Karpas-422 (cell line): ENCODE measurements at regions not wholly inside any gene's neighbourhood (a gene's known extent, or its start where the extent isn't known, plus 50 kb on each side); places are given as distances from the start of the nearest gene placed in this dataset.
"Not testable (repeated sequence)": the region's sequence is repeated elsewhere in the genome, so short reads cannot be mapped to it uniquely, and the experiment has no call there.

Experiments
- DNase-seq: peaks from one replicate; pipeline ENCODE4 v3.0.0-alpha.2; 2015
- H2AFZ ChIP-seq: fragments of 200-600 bp; sonication (generic); 2 replicates; pipeline ENCODE4 v1.6.1; 2014; ENCODE audit warnings: antibody characterized with exemption, low read length, mixed read lengths
- H3K27ac ChIP-seq: fragments of 200-600 bp; sonication (generic); 2 replicates; pipeline ENCODE4 v1.5.1; 2014; ENCODE audit warnings: mild to moderate bottlenecking, low read length, moderate library complexity
- H3K27me3 ChIP-seq: fragments of 200-600 bp; sonication (generic); 2 replicates; pipeline ENCODE4 v1.6.1; 2014; ENCODE audit warnings: low read length, mixed read lengths
- H3K36me3 ChIP-seq: fragments of 200-600 bp; sonication (generic); 2 replicates; pipeline ENCODE4 v1.6.1; 2014; ENCODE audit warnings: low read length, mixed read lengths; ENCODE audit not compliant: insufficient read depth
- H3K4me1 ChIP-seq: fragments of 200-600 bp; sonication (generic); 2 replicates; pipeline ENCODE4 v1.6.1; 2014; ENCODE audit warnings: mild to moderate bottlenecking, low read length, mixed read lengths
- H3K4me2 ChIP-seq: fragments of 200-600 bp; sonication (generic); 2 replicates; pipeline ENCODE4 v1.6.1; 2014; ENCODE audit warnings: low read length, low read depth, mild to moderate bottlenecking; ENCODE audit not compliant: poor library complexity, severe bottlenecking
- H3K4me3 ChIP-seq: fragments of 200-600 bp; sonication (generic); 2 replicates; pipeline ENCODE4 v1.5.1; 2014; ENCODE audit warnings: mild to moderate bottlenecking, antibody characterized with exemption, low read length, mixed read lengths
- H3K79me2 ChIP-seq: fragments of 200-600 bp; sonication (generic); 2 replicates; pipeline ENCODE4 v1.6.1; 2014; ENCODE audit warnings: mild to moderate bottlenecking, low read length, mixed read lengths
- H3K9ac ChIP-seq: fragments of 200-600 bp; sonication (generic); 2 replicates; pipeline ENCODE4 v1.6.0; 2014; ENCODE audit warnings: low read length
- H3K9me2 ChIP-seq: fragments of 200-600 bp; sonication (generic), shearing (Covaris generic); replicated peaks from 2 replicates; pipeline ENCODE4 v1.6.0; 2014; ENCODE audit warnings: mild to moderate bottlenecking, low read length, moderate library complexity; ENCODE audit not compliant: insufficient read depth
- H3K9me3 ChIP-seq: fragments of 300-700, 200-600 bp; sonication (generic); 2 replicates; pipeline ENCODE4 v1.6.1; 2014; ENCODE audit warnings: low read length, mixed read lengths
- H4K20me1 ChIP-seq: fragments of 200-600 bp; sonication (generic); 2 replicates; pipeline ENCODE4 v1.6.1; 2014; ENCODE audit warnings: mild to moderate bottlenecking, antibody characterized with exemption, low read length, low read depth; ENCODE audit not compliant: insufficient read depth

- no peaks in the 10 kb centered on the region for H3K79me2 ChIP-seq
- H3K4me1 ChIP-seq = no peaks in the 10 kb centered on the region
Measured at GRCh38 chr4:14919785-14920184, 82.5 kb upstream of the CPEB2 start.

GRCh38 chr4:14920237-14920636 is 82.0 kb upstream of the CPEB2 start:
- no peaks in the 10 kb centered on the region for H3K4me1 ChIP-seq
- no peak for DNase-seq
- no peak overlapping the region for H2AFZ ChIP-seq
- no peaks in the 10 kb centered on the region for H3K27me3 ChIP-seq
- no peak overlapping the region for H3K4me2 ChIP-seq
- no peak overlapping the region for H3K27ac ChIP-seq
- H3K79me2 ChIP-seq = no peaks in the 10 kb centered on the region
- no peaks in the 10 kb centered on the region for H4K20me1 ChIP-seq
- H3K9me3 ChIP-seq = no peaks in the 10 kb centered on the region
- no peak overlapping the region for H3K4me3 ChIP-seq
- no peak overlapping the region for H3K9ac ChIP-seq
- no peaks in the 10 kb centered on the region for H3K36me3 ChIP-seq
- H3K9me2 ChIP-seq = no peaks in the 10 kb centered on the region

More at GRCh38 chr4:14919785-14920184, 82.5 kb upstream of the CPEB2 start:
- Histone ChIP-seq H3K36me3 (no peaks in the 10 kb centered on the region), H3K9ac (no peak overlapping the region), H3K4me3 (no peak overlapping the region), H2AFZ (no peak overlapping the region), H3K9me3 (no peaks in the 10 kb centered on the region), H3K4me2 (no peak overlapping the region), H4K20me1 (no peaks in the 10 kb centered on the region), H3K27me3 (no peaks in the 10 kb centered on the region), H3K9me2 (no peaks in the 10 kb centered on the region), H3K27ac (no peak overlapping the region)
- DNase-seq = no peak

GRCh38 chr4:14920759-14921320 is 81.4 kb upstream of the CPEB2 start:
- DNase-seq = no peak
- no peak overlapping the region for H3K4me3 ChIP-seq
- no peaks in the 10 kb centered on the region for H3K79me2 ChIP-seq
- H3K36me3 ChIP-seq = no peaks in the 10 kb centered on the region
- H4K20me1 ChIP-seq = no peaks in the 10 kb centered on the region
- no peaks in the 10 kb centered on the region for H3K27me3 ChIP-seq
- H3K4me1 ChIP-seq = no peaks in the 10 kb centered on the region
- no peak overlapping the region for H3K4me2 ChIP-seq
- H3K9me2 ChIP-seq = no peaks in the 10 kb centered on the region
- H2AFZ ChIP-seq = no peak overlapping the region
- H3K27ac ChIP-seq = no peak overlapping the region
- H3K9me3 ChIP-seq = no peaks in the 10 kb centered on the region
- no peak overlapping the region for H3K9ac ChIP-seq

GRCh38 chr4:14921781-14922180 is 80.5 kb upstream of the CPEB2 start:
- not testable (repeated sequence) for H3K79me2 ChIP-seq, H3K4me2 ChIP-seq, H3K4me1 ChIP-seq, H3K9me2 ChIP-seq, DNase-seq, H3K27me3 ChIP-seq, H3K4me3 ChIP-seq, H3K9me3 ChIP-seq, H2AFZ ChIP-seq, H3K36me3 ChIP-seq, H3K9ac ChIP-seq, H4K20me1 ChIP-seq, H3K27ac ChIP-seq

- Histone ChIP-seq H3K79me2 (no peaks in the 10 kb centered on the region), H3K27me3 (no peaks in the 10 kb centered on the region)
Measured at GRCh38 chr4:14924076-14924811, 78.0 kb upstream of the CPEB2 start.

GRCh38 chr4:14924812-14925344 is 77.4 kb upstream of the CPEB2 start:
- no peak overlapping the region for H2AFZ ChIP-seq
- no peaks in the 10 kb centered on the region for H3K9me2 ChIP-seq
- H3K9me3 ChIP-seq = no peaks in the 10 kb centered on the region
- H3K4me2 ChIP-seq = no peak overlapping the region
- H3K27ac ChIP-seq = no peak overlapping the region
- H3K79me2 ChIP-seq = no peaks in the 10 kb centered on the region
- no peaks in the 10 kb centered on the region for H3K4me1 ChIP-seq
- no peaks in the 10 kb centered on the region for H3K27me3 ChIP-seq
- no peaks in the 10 kb centered on the region for H3K36me3 ChIP-seq
- no peak overlapping the region for H3K9ac ChIP-seq
- DNase-seq = no peak
- H3K4me3 ChIP-seq = no peak overlapping the region
- no peaks in the 10 kb centered on the region for H4K20me1 ChIP-seq

More at GRCh38 chr4:14924076-14924811, 78.0 kb upstream of the CPEB2 start:
- Histone ChIP-seq H3K4me1 (no peaks in the 10 kb centered on the region), H3K4me3 (no peak overlapping the region), H3K27ac (no peak overlapping the region), H3K9ac (no peak overlapping the region), H3K4me2 (no peak overlapping the region), H3K9me3 (no peaks in the 10 kb centered on the region), H4K20me1 (no peaks in the 10 kb centered on the region), H3K36me3 (no peaks in the 10 kb centered on the region), H3K9me2 (no peaks in the 10 kb centered on the region), H2AFZ (no peak overlapping the region)
- DNase-seq = no peak

- no peak for DNase-seq
- Histone ChIP-seq H3K79me2 (no peaks in the 10 kb centered on the region), H3K27me3 (no peaks in the 10 kb centered on the region), H3K9me2 (no peaks in the 10 kb centered on the region), H3K4me2 (no peak overlapping the region), H3K9ac (no peak overlapping the region), H3K27ac (no peak overlapping the region), H3K9me3 (no peaks in the 10 kb centered on the region), H4K20me1 (no peaks in the 10 kb centered on the region), H2AFZ (no peak overlapping the region), H3K36me3 (no peaks in the 10 kb centered on the region), H3K4me3 (no peak overlapping the region), H3K4me1 (no peaks in the 10 kb centered on the region)
Measured at GRCh38 chr4:14925471-14925870, 76.8 kb upstream of the CPEB2 start.

GRCh38 chr4:14926368-14926767 is 75.9 kb upstream of the CPEB2 start:
- H2AFZ ChIP-seq = no peak overlapping the region
- no peaks in the 10 kb centered on the region for H3K9me3 ChIP-seq
- no peaks in the 10 kb centered on the region for H3K4me1 ChIP-seq
- no peak for DNase-seq
- no peak overlapping the region for H3K4me3 ChIP-seq
- no peak overlapping the region for H3K27ac ChIP-seq
- H3K79me2 ChIP-seq = no peaks in the 10 kb centered on the region
- H3K36me3 ChIP-seq = no peaks in the 10 kb centered on the region
- no peaks in the 10 kb centered on the region for H4K20me1 ChIP-seq
- H3K4me2 ChIP-seq = no peak overlapping the region
- no peaks in the 10 kb centered on the region for H3K9me2 ChIP-seq
- no peak overlapping the region for H3K9ac ChIP-seq
- H3K27me3 ChIP-seq = no peaks in the 10 kb centered on the region
